ENCODE measurements at regions not wholly inside any gene's neighbourhood (a gene's known extent, or its start where the extent isn't known, plus 50 kb on each side); places are given as distances from the start of the nearest gene placed in this dataset.

GRCh38 chr4:175906384-175906783 is 94.3 kb upstream of the GPM6A start (continued):
- no peak for TF ChIP-seq ZBTB33 (IDR thresholded peaks at IDR 0.05)
- TF ChIP-seq SP1 (IDR thresholded peaks at IDR 0.05): no peak
- no peak for TF ChIP-seq HNF4G (IDR thresholded peaks at IDR 0.05)
- TF ChIP-seq HNF4A (conservative IDR thresholded peaks at IDR 0.05): no peak
- TF ChIP-seq FOXA2 (IDR thresholded peaks at IDR 0.05): no peak
- TF ChIP-seq YY1 (IDR thresholded peaks at IDR 0.05): no peak
- TF ChIP-seq ATF3 (IDR thresholded peaks at IDR 0.05): no peak
- TF ChIP-seq TAF1 (conservative IDR thresholded peaks at IDR 0.05): no peak

GRCh38 chr4:175910700-175911099 is 98.6 kb upstream of the GPM6A start:
- H3K27me3 ChIP-seq (ENCODE audit: control insufficient read depth in 4 of 4, insufficient read depth in 4 of 4, low read length in 3 of 4): no peaks in the 10 kb centered on the region
- no peak for TF ChIP-seq FOXA2 (IDR thresholded peaks at IDR 0.05)
- TF ChIP-seq SP1 (IDR thresholded peaks at IDR 0.05): no peak
- no peak for TF ChIP-seq RXRA (IDR thresholded peaks at IDR 0.05)
- no peak for TF ChIP-seq RAD21 (IDR thresholded peaks at IDR 0.05)
- TF ChIP-seq GABPA (IDR thresholded peaks at IDR 0.05 in 1 of 2, conservative IDR thresholded peaks at IDR 0.05 in 1 of 2): no peak
- no peak for TF ChIP-seq HNF4G (IDR thresholded peaks at IDR 0.05)
- no peak for TF ChIP-seq ATF3 (IDR thresholded peaks at IDR 0.05)
- no peak for TF ChIP-seq EGR1 (IDR thresholded peaks at IDR 0.05; ENCODE audit: low read depth in 2 of 2)
- TF ChIP-seq FOXA1 (IDR thresholded peaks at IDR 0.05): no peak
- no peak for TF ChIP-seq YY1 (IDR thresholded peaks at IDR 0.05)
- TF ChIP-seq NR2F2 (IDR thresholded peaks at IDR 0.05): no peak
- TF ChIP-seq ZBTB33 (IDR thresholded peaks at IDR 0.05): no peak
- TF ChIP-seq JUND (IDR thresholded peaks at IDR 0.05): no peak
- TF ChIP-seq TAF1 (conservative IDR thresholded peaks at IDR 0.05): no peak
- no peak for TF ChIP-seq CTCF (IDR thresholded peaks at IDR 0.05; ENCODE audit: low read depth, low read length, missing input control)
- TF ChIP-seq HNF4A (conservative IDR thresholded peaks at IDR 0.05): no peak
- TF ChIP-seq REST (IDR thresholded peaks at IDR 0.05): no peak
- TF ChIP-seq, protein P1, sequence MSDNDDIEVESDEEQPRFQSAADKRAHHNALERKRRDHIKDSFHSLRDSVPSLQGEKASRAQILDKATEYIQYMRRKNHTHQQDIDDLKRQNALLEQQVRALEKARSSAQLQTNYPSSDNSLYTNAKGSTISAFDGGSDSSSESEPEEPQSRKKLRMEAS (IDR thresholded peaks at IDR 0.05): no peak
- H3K9me3 ChIP-seq (ENCODE audit: control insufficient read depth in 4 of 4, low read length in 3 of 4): no peaks in the 10 kb centered on the region
- no peak overlapping the region for H3K9ac ChIP-seq (ENCODE audit: low read depth in 1 of 2, low read length in 2 of 2)
- H3K36me3 ChIP-seq (ENCODE audit: control insufficient read depth in 4 of 4, insufficient read depth in 3 of 4, low read depth in 1 of 4, low read length in 3 of 4): no peaks in the 10 kb centered on the region
- 82% methylated on average over 4 of the region's 4 CpGs for WGBS
- H3K4me1 ChIP-seq (ENCODE audit: control insufficient read depth in 4 of 4, insufficient read depth in 4 of 4, low read length in 3 of 4): no peaks in the 10 kb centered on the region
- H3K27ac ChIP-seq (ENCODE audit: low read depth in 1 of 2, low read length in 2 of 2): no peak overlapping the region
- no peak overlapping the region for H3K4me3 ChIP-seq (ENCODE audit: low read depth in 1 of 3, low read length in 3 of 3)
- no peak for DNase-seq (ENCODE audit: low spot score)
